Cerebellar cortex (tissue), 1 donor: ENCODE measurements at regions not wholly inside any gene's neighbourhood (a gene's known extent, or its start where the extent isn't known, plus 50 kb on each side); places are given as distances from the start of the nearest gene placed in this dataset.

Source experiments
- DNase-seq: peaks from one replicate; pipeline ENCODE4 v3.0.0-alpha.2; 2015; ENCODE audit warnings: low spot score

- no peak for DNase-seq
Measured at GRCh38 chr2:146873646-146874259, 971.1 kb upstream of the ACVR2A start.

- no peak for DNase-seq
Measured at GRCh38 chr2:146873056-146873455, 971.8 kb upstream of the ACVR2A start.

DNA sequence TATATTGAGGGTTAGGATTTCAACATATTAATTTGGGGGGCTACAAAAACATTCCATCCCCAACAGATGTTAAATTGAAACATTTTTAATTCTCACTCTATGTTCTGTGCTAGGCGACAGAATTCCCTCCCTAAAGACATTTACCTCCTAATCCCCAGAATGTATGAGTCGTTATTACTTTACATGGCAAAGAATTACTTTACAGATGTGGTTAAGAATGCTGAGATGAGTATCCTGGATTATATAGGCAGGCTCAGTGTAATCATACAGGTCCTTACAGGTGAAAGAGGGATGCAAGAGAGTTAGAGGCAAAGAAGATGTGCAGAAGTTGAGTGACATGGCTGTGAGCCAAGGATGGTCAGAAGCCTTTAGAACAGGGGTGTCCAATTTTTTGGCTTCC is 974.1 kb upstream of the ACVR2A start:
- no peak for DNase-seq

- no peak for DNase-seq
Measured at GRCh38 chr2:146869328-146869727, 975.5 kb upstream of the ACVR2A start.

DNA sequence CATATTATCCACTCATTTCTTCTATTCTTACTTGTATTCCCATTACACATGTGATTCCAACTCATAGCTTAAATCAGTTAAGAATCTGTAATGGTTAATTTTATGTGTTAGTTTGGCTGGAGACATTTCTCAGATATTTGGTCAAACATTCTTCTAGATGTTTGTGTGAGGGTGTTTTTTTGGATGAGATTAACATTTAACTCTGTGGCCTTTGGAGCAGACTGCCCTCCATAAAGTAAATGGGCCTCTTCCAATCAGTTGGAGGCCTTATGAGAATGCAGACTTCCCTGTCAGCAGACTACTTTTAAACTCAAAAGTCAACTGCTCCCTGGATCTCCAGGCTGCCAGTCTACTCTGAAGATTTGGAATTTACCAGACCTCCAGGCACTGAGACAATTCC is 976.8 kb upstream of the ACVR2A start:
- no peak for DNase-seq

- no peak for DNase-seq
Measured at GRCh38 chr2:146867477-146867986, 977.3 kb upstream of the ACVR2A start.

DNA sequence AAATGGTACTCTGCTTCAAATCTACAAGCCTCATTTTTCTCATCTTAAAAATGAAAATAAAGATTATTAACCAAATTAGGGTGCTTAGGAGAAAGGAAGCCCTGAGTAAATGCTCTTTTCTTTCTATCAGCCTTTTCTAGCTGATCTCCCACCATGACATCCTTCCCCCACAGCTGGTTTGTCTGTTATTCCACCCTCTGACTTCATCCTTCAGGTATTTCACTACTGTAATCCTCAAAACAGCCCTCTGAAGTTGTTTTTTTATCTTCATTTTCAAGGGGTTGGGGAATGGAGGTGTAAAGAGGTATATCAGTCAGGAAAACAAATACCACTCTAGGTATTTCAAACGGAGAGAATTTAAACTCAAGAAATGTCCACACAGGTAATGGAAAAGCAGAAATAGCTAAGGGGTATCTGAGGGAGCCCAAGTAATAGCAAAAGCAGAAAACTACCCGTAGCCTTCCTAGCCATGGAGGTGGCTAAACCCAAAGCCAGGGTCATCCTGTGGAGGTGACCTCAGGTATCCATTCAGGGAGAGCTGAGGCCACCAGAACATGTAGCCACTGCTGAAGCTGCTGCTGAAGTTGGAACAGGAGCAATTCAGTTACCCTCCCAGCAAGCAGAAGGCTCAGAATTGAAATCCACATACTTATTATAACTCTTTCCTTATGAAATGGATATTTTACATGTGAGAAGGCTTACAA is 990.9 kb upstream of the ACVR2A start:
- no peak for DNase-seq

DNA sequence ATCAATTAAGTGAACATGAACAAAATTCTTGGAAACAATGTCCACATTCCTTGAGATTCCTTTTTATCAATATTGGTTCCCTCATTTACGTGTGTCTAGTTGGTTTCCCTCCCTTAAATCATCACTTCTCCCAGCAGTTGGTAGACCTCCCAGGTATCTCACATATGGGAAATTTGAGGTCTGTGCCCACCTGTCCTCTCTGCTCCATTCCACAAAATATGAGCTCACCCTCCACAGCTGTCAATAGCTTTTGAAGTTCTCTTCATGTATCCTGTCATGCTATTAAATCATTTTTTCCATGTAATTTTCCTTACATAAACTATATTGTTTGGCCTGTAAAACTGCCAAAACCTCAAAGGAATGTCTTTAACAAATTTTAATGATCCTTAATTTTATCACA is 992.2 kb upstream of the ACVR2A start:
- DNase-seq, result no peak

DNA sequence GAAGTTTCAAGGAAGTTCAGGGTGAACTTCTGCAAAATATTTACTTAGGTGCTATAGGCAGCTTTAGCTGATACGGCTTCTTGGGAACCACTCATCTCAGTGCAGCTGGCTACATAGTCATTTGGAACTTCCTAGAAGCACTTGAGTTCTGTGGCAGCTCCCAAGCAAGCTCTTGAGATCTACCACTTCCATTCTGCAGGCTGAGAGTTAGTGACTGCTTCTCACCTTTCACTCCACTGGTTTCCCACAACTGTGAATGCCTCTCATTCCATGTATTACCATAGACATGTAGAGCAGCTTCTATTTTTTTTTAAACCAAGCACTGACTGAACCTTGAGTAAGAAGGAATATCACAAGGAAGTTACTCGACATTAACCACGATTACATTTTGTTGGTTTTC is 994.1 kb upstream of the ACVR2A start:
- DNase-seq, result no peak

GRCh38 chr2:146847846-146848245 is 997.0 kb upstream of the ACVR2A start:
- no peak for DNase-seq

DNA sequence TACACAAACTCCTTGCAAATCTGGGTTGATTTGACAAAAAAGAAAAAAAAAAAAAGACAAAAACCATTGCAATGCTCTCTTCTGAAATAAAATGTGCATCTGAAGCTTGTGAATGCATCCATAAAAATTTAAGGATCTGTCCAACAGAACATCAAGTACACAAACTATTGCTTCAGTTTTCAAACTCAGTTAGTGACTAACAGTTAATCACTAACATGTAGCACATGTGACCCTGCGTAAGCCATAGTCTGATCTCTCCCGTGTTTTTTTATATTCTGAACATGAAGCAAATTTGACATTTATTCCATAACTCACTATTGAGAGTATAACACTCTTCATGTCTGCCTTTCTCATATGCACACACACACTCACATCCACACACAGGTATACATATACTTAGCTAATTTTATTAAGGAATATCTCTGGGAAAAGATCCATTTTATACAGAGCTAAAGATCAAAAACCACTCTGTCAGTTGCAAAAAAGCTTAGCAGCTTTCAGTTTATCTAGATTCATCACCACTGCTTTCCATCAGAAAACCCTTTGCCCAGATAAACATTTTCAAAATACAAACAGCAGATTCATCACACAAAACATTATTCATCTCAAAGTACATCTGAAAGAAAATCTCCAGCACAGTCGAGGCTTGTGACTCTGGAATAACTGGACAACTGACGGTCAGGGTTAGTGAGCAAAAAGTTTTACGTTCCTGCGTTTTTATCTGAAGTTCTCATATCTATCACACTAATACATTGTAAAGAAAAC is 1000.4 kb upstream of the ACVR2A start:
- no peak for DNase-seq

DNA sequence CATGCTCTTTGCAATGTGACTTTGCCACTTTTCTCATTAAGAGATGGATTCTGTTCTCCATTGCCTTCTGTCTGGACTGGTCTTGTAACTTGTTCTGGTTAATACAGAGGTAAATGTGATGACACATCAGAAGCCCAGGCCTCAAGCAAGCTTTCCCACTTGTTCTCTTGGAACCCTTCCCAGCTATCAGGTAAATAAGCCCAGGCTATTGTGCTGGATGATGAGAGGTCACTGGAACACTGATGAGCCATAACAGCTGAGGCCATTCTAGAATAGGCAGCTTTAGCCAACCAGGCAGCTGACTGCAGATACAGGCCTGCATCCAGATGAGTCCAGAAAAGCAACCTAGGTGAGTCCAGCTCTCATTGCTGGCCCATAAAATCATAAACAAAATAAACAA is 1007.0 kb upstream of the ACVR2A start:
- no peak for DNase-seq

DNA sequence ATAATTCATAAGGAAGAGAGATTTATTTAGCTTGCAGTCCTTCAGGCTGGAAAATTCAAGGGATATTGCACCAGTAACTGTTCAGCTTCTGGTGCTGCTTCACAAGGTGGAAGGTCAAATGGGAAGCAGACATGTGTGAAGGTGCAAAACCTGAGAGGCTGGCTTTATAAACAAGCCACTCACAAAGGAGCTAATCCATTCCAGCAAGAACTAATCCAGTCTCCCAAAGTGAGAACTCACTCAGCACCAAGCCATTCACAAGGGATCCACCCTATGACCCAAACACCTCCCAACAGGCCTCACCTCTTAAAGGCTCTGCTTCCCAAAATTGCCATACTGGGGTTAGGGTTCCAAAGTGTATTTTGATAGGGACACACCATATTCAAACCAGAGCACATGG is 1018.4 kb upstream of the ACVR2A start:
- no peak for DNase-seq

GRCh38 chr2:146821836-146822316 is 1023.0 kb upstream of the ACVR2A start:
- no peak for DNase-seq

DNA sequence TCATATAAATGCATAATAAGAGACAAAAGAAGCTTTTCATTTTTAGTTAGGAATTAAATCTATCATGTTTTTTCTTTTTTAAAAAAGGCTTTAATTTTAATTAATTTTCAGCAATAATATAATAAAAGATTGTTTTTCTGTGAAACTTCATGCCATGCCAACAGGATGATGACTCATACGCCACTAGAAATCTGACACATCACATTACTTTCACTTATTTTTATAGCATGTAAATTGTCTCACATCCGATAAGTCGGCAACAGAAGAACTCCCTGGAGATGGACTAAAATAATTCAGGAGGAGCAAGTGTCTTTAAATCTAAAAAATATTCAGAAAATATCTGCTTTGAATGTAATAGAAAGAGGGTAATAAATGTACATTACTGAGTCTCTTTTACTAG is 1024.2 kb upstream of the ACVR2A start:
- no peak for DNase-seq

DNA sequence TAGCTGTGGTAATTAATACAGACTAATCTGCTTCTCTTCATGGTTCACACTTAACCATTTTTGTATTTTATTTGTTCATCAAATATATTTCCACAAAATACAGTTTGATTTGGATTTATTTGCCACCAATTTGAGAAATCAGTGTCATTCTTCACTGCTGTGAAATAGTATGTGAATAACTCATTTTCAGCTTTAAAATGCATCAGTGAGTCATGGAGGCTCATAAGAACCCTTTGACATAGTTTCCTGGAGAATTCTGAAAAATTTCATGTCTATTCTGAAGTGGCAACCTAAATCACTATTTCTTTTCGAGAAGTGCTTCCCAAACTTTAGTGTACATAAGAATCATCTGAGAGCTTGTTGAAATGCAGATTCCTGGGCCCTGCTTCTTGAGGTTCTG is 1026.7 kb upstream of the ACVR2A start:
- no peak for DNase-seq

GRCh38 chr2:146817613-146818012 is 1027.2 kb upstream of the ACVR2A start:
- DNase-seq, result no peak

DNA sequence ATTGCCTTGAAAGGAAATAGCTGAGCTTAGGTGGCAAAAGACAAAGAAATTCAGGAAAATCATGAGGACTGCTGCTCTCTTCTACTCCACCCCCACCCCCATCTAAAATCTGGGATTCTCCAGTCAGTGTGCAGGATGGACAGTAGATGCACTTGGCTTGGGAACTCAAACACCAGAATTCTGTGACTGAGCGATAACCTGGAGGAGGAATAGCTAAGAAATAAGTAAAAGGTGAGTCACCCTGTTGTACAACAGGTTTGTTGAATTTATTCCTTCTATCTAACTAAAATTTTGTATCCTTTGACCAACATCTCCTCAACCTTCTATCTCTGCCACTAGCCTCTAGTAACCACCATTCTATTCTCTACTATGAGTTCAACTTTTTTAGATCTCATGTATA is 1029.9 kb upstream of the ACVR2A start:
- no peak for DNase-seq

GRCh38 chr2:146807568-146808168 is 1037.2 kb upstream of the ACVR2A start:
- no peak for DNase-seq

DNA sequence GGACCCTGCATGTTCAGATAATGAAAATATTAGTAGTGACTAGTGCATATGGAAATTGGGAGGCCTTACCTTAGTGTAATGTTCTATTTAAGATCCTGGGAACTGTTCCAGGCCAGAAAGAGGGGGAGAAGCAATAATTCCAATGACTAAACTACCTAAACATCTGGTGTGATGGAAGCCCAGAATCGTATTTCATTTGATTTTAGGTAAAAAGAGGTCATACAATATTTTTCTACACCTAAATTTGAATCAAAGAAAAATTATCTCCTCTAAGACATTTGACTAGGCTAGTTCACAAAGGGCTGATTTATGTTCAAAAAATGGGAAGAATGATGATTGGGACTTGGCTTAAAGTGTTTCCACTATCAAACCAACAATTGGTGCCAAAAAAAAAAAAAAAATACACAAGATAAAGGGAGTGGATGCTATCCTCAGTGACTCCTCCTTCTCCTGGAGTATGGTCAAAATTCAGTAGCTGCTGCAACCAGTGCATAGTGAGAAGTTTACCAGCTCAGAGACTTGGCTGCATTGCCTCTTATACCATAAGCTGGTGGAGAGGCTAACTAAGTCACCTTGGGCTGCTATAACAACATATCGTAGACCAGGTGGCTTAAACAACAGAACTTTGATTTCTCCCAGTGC is 1038.3 kb upstream of the ACVR2A start:
- no peak for DNase-seq

DNA sequence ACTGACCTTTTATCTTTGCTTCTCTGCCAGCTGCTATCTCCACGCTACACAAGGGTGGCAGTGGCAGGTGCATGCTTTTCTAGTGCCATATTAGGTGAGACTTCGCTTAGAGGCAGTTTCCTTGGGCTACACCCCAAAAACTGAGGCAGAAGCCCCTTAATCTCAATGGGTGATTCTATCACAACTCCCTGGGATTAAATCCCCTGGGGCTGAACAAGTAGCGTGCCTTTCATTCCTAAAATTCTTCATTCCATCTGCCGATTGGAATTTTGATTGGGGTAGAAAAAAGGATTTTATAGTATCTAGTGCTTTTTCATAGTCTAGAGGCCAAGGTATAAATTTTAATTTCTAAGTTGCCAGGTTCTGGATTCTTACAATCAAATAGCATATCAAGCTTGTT is 1040.5 kb upstream of the ACVR2A start:
- no peak for DNase-seq

DNA sequence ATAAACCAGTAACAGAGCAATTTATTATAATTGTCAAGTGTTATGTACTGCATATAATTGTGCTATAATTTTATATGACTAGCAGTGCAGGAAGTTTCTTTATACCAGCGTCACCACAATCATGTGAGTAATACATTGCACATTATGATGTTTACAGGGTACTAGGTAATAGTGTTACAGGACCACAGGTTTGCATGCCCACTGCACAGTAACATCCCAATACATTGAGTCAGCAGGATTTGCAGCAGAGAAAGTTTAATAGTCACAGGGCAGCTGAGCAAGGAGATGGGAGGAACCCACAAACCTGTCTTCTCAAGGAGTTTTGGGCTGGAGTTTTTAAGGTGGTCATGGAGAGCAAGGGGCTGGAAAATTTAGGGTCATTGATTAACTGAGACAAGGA is 1042.9 kb upstream of the ACVR2A start:
- DNase-seq, result no peak
